ENCODE measurements at regions not wholly inside any gene's neighbourhood (a gene's known extent, or its start where the extent isn't known, plus 50 kb on each side); places are given as distances from the start of the nearest gene placed in this dataset.

DNA sequence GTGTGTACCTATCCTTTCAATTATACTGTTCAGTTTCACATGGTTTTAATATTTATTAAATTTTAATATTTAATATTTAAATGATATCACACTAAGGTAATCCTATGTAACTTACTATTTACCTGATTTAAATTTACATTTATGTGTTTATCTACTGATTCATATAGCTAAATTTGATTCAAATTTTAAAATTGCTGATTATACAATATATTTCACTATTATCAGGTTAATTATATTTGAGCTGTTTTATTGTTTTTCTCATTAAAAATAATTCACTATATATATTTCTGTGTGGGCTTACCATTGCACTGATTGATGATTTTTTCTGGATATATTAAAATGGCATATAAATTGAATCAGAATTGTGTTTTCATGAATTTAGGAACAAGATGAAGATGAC is 1923.5 kb downstream of the STIM2 start:
- DNase-seq (no peak), FAIRE-seq (peak; percentile 66)
- Histone ChIP-seq H3K9ac (ENCODE audit: low read length in 3 of 3) (no peak overlapping the region), H3K36me3 (ENCODE audit: control insufficient read depth in 2 of 3, insufficient read depth in 3 of 3, low read length in 3 of 3) (no peaks in the 10 kb centered on the region), H3K4me1 (ENCODE audit: control insufficient read depth in 2 of 3, insufficient read depth in 2 of 3, low read depth in 1 of 3, low read length in 3 of 3) (no peaks in the 10 kb centered on the region), H3K27ac (ENCODE audit: low read depth in 2 of 2, low read length in 2 of 2) (no peak overlapping the region), H3K9me3 (ENCODE audit: control insufficient read depth in 2 of 3, insufficient read depth in 1 of 3, low read length in 3 of 3) (no peaks in the 10 kb centered on the region), H3K4me3 (ENCODE audit: low read length in 3 of 3) (no peak overlapping the region), H3K27me3 (ENCODE audit: control insufficient read depth, insufficient read depth, low read length) (no peaks in the 10 kb centered on the region)
- TF ChIP-seq, protein P1, sequence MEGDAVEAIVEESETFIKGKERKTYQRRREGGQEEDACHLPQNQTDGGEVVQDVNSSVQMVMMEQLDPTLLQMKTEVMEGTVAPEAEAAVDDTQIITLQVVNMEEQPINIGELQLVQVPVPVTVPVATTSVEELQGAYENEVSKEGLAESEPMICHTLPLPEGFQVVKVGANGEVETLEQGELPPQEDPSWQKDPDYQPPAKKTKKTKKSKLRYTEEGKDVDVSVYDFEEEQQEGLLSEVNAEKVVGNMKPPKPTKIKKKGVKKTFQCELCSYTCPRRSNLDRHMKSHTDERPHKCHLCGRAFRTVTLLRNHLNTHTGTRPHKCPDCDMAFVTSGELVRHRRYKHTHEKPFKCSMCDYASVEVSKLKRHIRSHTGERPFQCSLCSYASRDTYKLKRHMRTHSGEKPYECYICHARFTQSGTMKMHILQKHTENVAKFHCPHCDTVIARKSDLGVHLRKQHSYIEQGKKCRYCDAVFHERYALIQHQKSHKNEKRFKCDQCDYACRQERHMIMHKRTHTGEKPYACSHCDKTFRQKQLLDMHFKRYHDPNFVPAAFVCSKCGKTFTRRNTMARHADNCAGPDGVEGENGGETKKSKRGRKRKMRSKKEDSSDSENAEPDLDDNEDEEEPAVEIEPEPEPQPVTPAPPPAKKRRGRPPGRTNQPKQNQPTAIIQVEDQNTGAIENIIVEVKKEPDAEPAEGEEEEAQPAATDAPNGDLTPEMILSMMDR (IDR thresholded peaks at IDR 0.05; ENCODE audit: borderline replicate concordance, extremely low read depth, insufficient read depth): no peak
- intact Hi-C loops (cut with DNase I): no loop called here

DNA sequence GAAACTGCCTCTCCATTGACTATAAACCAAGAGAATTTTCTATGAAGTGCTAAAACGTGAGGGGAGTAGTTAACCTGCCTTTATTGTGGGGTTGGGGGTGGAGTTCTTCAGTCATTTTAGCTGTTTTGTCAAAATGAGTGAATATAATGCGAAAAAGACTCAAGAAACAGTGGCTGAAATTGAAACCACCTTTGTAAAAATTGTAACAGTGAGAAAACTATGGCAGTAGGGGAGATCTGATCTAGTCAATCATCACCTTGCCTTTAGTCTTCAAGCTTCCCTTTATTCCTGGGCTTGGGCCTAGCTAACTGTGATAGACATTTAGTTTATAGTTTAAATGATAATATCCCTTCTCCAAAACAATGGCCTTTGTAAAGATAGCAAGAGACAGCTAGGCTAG is 1927.3 kb downstream of the STIM2 start:
- no peak for FAIRE-seq

GRCh38 chr4:28788929-28789490 is 1928.4 kb downstream of the STIM2 start:
- TF ChIP-seq, protein P1 (IDR thresholded peaks at IDR 0.05; ENCODE audit: borderline replicate concordance, extremely low read depth, insufficient read depth): no peak
- DNase-seq: no peak
- H3K27ac ChIP-seq (ENCODE audit: low read depth in 2 of 2, low read length in 2 of 2): no peak overlapping the region
- H3K4me1 ChIP-seq (ENCODE audit: control insufficient read depth in 2 of 3, insufficient read depth in 2 of 3, low read depth in 1 of 3, low read length in 3 of 3): no peaks in the 10 kb centered on the region
- no peaks in the 10 kb centered on the region for H3K9me3 ChIP-seq (ENCODE audit: control insufficient read depth in 2 of 3, insufficient read depth in 1 of 3, low read length in 3 of 3)
- no peak overlapping the region for H3K9ac ChIP-seq (ENCODE audit: low read length in 3 of 3)
- intact Hi-C loops (cut with DNase I): no loop called here
- H3K27me3 ChIP-seq (ENCODE audit: control insufficient read depth, insufficient read depth, low read length): no peaks in the 10 kb centered on the region
- no peak overlapping the region for H3K4me3 ChIP-seq (ENCODE audit: low read length in 3 of 3)
- H3K36me3 ChIP-seq (ENCODE audit: control insufficient read depth in 2 of 3, insufficient read depth in 3 of 3, low read length in 3 of 3): no peaks in the 10 kb centered on the region
- no peak for FAIRE-seq

More for the DNA sequence above, 1927.3 kb downstream of the STIM2 start:
- Histone ChIP-seq H3K36me3 (ENCODE audit: control insufficient read depth in 2 of 3, insufficient read depth in 3 of 3, low read length in 3 of 3) (no peaks in the 10 kb centered on the region), H3K27ac (ENCODE audit: low read depth in 2 of 2, low read length in 2 of 2) (no peak overlapping the region), H3K27me3 (ENCODE audit: control insufficient read depth, insufficient read depth, low read length) (no peaks in the 10 kb centered on the region), H3K4me1 (ENCODE audit: control insufficient read depth in 2 of 3, insufficient read depth in 2 of 3, low read depth in 1 of 3, low read length in 3 of 3) (no peaks in the 10 kb centered on the region), H3K4me3 (ENCODE audit: low read length in 3 of 3) (no peak overlapping the region), H3K9ac (ENCODE audit: low read length in 3 of 3) (no peak overlapping the region), H3K9me3 (ENCODE audit: control insufficient read depth in 2 of 3, insufficient read depth in 1 of 3, low read length in 3 of 3) (no peaks in the 10 kb centered on the region)
- TF ChIP-seq, protein P1 (IDR thresholded peaks at IDR 0.05; ENCODE audit: borderline replicate concordance, extremely low read depth, insufficient read depth): no peak
- intact Hi-C loops (cut with DNase I): no loop called here
- DNase-seq: no peak
